ENCODE measurements at regions not wholly inside any gene's neighbourhood (a gene's known extent, or its start where the extent isn't known, plus 50 kb on each side); places are given as distances from the start of the nearest gene placed in this dataset.
"Not testable (repeated sequence)": the region's sequence is repeated elsewhere in the genome, so short reads cannot be mapped to it uniquely, and the experiment has no call there.

DNA sequence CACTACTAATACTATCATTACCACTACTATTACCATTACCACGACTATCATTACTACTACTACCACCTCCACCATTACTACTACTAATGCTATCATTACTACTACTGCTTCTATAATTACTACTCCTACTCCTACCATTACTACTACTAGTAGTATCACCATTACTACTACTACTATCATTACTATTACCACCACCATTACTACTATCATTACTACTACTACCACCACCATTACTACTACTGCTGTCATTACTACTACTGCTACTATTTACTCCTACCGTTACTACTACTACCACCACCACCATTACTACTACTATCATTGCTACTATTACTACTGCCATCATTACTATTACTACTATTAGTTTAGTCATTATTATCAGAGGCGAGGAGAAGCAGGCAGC is 140.9 kb upstream of the KCNJ15 start:
- DNase-seq, result no peak

GRCh38 chr21:38119793-38120192 is 137.0 kb upstream of the KCNJ15 start:
- no peak for DNase-seq

- DNase-seq, result not testable (repeated sequence)
Observed at GRCh38 chr21:38120679-38120983, 136.2 kb upstream of the KCNJ15 start.

GRCh38 chr21:38120984-38121855 is 135.6 kb upstream of the KCNJ15 start:
- no peak for DNase-seq

DNA sequence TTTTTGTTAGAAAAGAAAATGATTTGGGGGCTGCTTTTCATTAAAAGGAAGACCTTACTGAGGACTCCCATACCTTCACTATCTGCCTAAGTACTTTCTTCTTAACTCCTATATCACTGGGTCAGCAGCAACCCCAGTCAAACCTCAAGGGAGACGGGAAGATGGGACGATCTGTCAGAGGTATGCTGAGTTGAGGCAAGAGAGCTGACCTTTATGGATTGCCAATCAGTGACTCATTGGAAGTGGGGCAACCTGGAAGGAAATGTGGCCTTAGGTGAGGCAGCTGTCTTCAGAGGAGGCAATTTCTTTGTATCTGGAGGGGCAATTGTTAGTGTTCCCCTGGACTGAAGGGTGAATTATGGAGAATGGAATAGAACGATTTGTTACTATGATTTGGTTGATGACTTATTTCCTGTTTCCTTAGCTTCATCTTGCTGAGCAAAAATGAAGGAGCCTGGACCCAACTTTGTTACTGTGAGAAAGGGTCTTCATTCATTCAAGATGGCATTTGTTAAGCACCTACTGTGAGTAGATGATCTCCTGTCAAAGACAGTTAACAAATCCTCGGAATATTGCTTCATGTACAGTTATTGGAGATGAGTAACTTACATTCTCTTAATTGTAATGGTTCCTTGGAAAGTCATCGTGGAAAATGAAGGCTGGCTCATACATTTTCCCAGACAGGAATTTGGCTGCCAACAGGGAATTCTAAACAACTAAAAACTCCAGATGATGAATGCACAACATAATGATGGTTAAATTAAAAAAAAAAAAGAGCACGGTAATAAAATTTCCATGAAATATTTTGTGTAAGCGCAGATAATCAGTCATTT is 134.7 kb upstream of the KCNJ15 start:
- no peak for DNase-seq

GRCh38 chr21:38123626-38124025 is 133.2 kb upstream of the KCNJ15 start:
- no peak for DNase-seq

- peak; percentile 19 for DNase-seq
Observed at GRCh38 chr21:38126666-38127303, 130.0 kb upstream of the KCNJ15 start.

DNA sequence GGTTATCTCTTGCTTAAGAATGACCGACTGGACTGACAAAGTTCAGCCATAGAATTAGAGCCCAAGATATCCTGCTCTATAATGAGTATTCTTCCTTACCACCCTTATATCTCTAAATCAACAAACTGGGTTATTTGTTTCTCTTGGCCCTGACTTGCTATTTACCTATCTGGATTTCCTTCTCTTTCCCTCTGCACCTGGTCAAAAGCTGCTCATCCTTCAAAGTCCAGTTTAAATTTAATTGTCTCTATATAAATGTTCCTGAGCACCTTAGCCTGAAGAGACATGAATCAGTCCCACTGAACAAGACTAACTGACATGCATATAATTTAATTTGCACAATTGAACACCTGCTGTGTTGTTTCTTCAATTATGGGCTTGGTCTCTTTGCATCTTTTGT is 127.1 kb upstream of the KCNJ15 start:
- DNase-seq, result no peak

GRCh38 chr21:38133240-38133639 is 123.6 kb upstream of the KCNJ15 start:
- DNase-seq, result no peak

- no peak for DNase-seq
Observed at GRCh38 chr21:38134084-38134873, 122.5 kb upstream of the KCNJ15 start.

- DNase-seq, result no peak
Observed at GRCh38 chr21:38136201-38136600, 120.6 kb upstream of the KCNJ15 start.

DNA sequence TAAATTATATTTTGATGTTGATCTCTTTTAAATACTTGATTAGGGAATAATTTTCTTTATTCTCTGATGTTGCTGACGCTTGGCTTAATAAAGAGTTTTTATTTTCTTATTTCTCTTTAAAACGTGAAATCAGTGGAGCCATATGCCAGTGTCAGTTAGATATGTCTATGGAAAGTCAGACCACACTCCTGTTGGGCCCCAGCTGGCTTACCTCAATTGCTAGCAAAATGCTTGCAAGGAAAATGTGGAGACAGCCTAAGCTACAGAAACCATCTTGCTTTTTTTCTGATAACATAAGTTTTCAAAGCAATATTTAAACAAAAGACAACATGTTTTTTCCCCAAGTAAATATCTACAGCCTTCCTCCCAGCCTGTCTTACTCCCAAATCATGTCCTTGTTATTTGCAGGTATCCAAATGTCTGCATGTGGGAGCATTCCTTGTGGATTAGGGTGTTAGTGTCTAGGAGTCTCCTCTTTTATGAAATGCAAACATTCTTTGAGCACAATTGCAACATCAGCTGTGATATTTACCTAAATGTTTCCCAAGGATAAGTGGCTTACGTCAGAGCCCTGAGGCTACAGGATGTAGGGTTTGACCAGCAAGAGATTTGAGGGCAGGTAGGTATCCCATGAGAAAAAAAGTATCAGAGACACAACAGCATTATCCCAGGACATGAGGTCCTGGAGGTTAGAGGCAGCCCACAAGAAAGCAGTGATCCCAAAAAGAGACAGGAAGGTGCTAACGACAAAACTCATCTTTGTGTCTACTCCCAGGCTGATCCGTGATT is 117.2 kb upstream of the KCNJ15 start:
- DNase-seq, result no peak

DNA sequence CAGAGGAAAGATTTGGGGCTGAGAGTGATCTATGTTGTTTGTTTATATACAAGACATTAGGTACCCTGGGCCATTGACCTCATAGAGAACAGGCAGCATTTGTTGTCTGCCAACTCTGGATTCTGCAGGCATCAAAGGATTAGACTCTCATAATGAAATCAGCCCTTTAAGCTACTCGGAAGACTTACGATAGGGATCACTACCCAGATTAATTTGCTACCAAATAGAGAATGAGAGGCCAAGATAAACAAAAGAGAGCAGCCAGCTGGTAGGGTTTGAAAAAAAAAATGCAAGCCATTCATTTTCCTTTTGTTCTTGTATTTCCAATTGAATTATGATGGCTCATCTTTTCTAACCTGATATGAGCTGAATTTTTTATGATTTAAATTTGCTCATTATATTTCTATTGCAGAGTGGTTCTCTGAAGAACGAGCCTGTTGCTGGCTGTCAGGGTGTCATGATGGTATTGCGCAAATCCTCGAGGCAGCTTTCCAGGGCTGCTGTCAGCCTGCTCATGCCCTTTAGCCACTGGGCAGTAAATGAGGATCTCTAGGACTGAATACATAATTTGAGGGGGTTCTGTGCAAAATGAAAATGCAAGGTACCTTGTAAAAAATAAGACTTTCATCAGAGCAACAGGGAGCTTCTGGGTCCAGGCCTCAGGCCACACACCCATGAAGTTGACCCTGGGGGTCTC is 116.4 kb upstream of the KCNJ15 start:
- no peak for DNase-seq

GRCh38 chr21:38142224-38142623 is 114.6 kb upstream of the KCNJ15 start:
- no peak for DNase-seq

- DNase-seq, result no peak
Observed at GRCh38 chr21:38144193-38144592, 112.6 kb upstream of the KCNJ15 start.

DNA sequence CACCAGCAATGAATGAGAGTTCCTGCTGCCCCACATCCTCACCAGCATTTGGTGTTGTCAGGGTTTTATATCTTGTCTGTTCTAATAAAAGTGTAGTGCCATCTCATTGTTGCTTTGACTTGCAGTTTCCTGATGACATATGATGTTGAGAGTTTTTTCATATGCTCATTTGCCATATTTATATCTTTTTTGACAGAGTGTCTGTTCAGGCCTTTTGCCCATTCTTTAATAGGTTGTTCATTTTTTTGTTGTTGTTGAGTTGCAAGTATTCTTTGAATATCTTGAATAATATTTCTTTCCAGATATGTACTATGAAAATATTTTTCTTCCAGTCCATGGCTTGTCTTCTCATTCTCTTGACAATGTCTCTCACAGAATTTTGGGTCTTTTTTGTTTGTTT is 111.7 kb upstream of the KCNJ15 start:
- DNase-seq, result no peak

DNA sequence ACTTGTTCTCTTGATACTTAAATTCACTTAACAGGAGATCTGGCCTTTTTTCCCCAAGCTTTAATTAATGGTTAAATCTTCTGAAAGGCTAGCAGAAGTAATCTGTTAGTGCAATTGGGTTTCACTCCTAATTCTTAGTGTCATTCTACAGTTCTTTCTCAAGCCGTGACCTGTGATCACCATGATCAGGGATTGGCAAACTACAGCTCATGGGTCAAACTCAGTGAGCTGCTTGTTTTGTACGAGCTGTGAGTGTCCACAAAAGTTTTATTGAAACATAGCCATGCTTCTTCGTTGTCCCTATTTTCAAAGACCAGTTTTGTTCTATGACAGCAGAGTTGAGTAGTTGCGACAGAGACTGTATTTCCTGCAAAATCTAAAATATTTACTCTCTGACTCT is 109.4 kb upstream of the KCNJ15 start:
- DNase-seq, result no peak

- DNase-seq, result no peak
Observed at GRCh38 chr21:38148046-38148445, 108.7 kb upstream of the KCNJ15 start.

DNA sequence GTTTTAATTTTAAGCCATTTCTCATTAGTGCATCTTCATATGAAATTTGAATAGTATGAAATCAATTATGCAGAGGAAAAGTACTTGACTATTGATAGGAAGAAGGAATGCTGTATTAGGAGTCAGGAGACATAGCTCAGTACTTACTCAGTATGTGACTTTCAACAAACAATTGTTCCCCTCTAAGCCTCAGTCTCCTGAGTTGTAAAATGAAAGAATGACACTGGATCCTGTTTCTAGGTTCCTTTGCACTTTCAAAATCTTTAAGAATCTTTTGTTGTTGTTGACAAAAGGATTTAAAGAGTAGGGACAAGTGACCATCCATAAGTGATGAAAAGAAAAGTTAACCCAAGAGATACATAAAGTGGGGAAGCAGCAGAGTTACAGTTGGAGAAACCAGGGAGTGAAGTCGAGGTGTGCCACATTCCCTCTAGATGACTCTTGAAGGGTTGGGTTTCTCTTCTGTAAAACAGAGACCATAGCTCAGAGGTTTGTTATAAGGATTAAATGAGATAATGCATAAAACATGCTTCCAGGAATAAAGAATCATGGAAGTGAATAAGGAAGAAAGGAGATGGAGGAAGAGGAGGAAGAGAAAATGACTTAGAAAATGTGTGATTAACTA is 105.7 kb upstream of the KCNJ15 start:
- no peak for DNase-seq

DNA sequence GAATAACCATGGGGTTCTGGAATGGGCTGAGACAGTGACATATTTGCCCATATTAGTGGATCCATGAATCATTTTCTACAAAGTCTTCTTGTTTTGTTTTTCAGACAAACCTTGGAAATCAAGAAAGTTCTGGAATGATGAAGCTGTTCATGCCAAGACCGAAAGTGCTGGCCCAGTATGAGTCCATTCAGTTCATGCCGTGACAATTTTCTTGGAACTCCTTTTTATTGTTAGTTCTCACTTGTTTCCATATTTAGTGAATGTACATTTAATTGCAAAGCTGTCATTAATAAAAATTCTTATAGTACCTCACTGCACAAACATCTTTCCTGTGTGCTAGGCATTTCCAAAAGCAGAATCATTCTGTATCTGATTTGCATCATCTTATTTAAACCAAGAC is 100.6 kb upstream of the KCNJ15 start:
- DNase-seq, result no peak

GRCh38 chr21:38159355-38159754 is 97.4 kb upstream of the KCNJ15 start:
- peak; percentile 44 for DNase-seq

Measured in KG1 (cell line).